ENCODE measurements at regions not wholly inside any gene's neighbourhood (a gene's known extent, or its start where the extent isn't known, plus 50 kb on each side); places are given as distances from the start of the nearest gene placed in this dataset.

GRCh38 chr20:57806476-57806875 lies 96.7 kb upstream of the PMEPA1 start:
- Histone ChIP-seq H3K14ac (ENCODE audit: low read length in 2 of 2) (no peak overlapping the region), H3K79me1 (replicated peaks; ENCODE audit: low read length, poor library complexity, severe bottlenecking) (no peaks in the 10 kb centered on the region), H2BK120ac (ENCODE audit: low read depth, low read length) (no peak overlapping the region), H3K4me3 (ENCODE audit: insufficient read depth in 1 of 2, low read depth in 1 of 2, low read length in 2 of 2) (no peak overlapping the region), H3K27ac (ENCODE audit: low read length, poor library complexity, severe bottlenecking) (no peak overlapping the region), H2AFZ (ENCODE audit: low read depth, low read length) (no peak overlapping the region), H2AK5ac (ENCODE audit: low read length, severe bottlenecking) (no peak overlapping the region), H3K36me3 (ENCODE audit: control insufficient read depth in 1 of 2, insufficient read depth in 2 of 2, low read depth in 1 of 2, low read length in 2 of 2) (no peaks in the 10 kb centered on the region), H3K9me3 (ENCODE audit: control insufficient read depth, low read length) (no peaks in the 10 kb centered on the region), H4K8ac (ENCODE audit: low read length) (no peak overlapping the region), H4K91ac (ENCODE audit: low read length) (no peak overlapping the region), H3K23ac (ENCODE audit: low read length in 2 of 2) (no peak overlapping the region), H2BK15ac (ENCODE audit: low read depth, poor library complexity, severe bottlenecking) (no peak overlapping the region), H3K18ac (ENCODE audit: low read depth in 1 of 2, low read length in 2 of 2) (no peak overlapping the region), H3K4ac (ENCODE audit: low read depth in 1 of 2, low read length in 2 of 2) (no peak overlapping the region), H2BK12ac (ENCODE audit: low read length in 2 of 2) (no peak overlapping the region), H3K4me1 (ENCODE audit: control insufficient read depth, insufficient read depth, low read depth, low read length) (peaks cover 9% of the 10 kb centered on the region), H2BK5ac (ENCODE audit: low read depth, low read length, poor library complexity, severe bottlenecking) (no peak overlapping the region), H3K9ac (ENCODE audit: low read length) (no peak overlapping the region), H3K4me2 (ENCODE audit: low read length, poor library complexity, severe bottlenecking) (no peak overlapping the region), H3K27me3 (ENCODE audit: control insufficient read depth in 1 of 2, insufficient read depth in 1 of 2, low read length in 2 of 2) (peaks cover 4 to 85% of the 10 kb centered on the region in 2 experiments)
- DNase-seq = no peak
- 86% methylated on average over 6 of the region's 6 CpGs for WGBS

GRCh38 chr20:57805747-57806146 lies 95.9 kb upstream of the PMEPA1 start:
- no peak overlapping the region for H4K91ac ChIP-seq (ENCODE audit: low read length)
- H3K9ac ChIP-seq (ENCODE audit: low read length) = no peak overlapping the region
- H3K27me3 ChIP-seq (ENCODE audit: control insufficient read depth in 1 of 2, insufficient read depth in 1 of 2, low read length in 2 of 2) = peaks cover 4 to 82% of the 10 kb centered on the region in 2 experiments
- H3K23ac ChIP-seq (ENCODE audit: low read length in 2 of 2) = no peak overlapping the region
- H4K8ac ChIP-seq (ENCODE audit: low read length) = no peak overlapping the region
- H3K14ac ChIP-seq (ENCODE audit: low read length in 2 of 2) = no peak overlapping the region
- 94% methylated on average over 5 of the region's 5 CpGs for WGBS
- H3K79me1 ChIP-seq (replicated peaks; ENCODE audit: low read length, poor library complexity, severe bottlenecking) = no peaks in the 10 kb centered on the region
- no peak overlapping the region for H2BK12ac ChIP-seq (ENCODE audit: low read length in 2 of 2)
- no peak overlapping the region for H3K18ac ChIP-seq (ENCODE audit: low read depth in 1 of 2, low read length in 2 of 2)
- no peak overlapping the region for H3K4me2 ChIP-seq (ENCODE audit: low read length, poor library complexity, severe bottlenecking)
- H2BK15ac ChIP-seq (ENCODE audit: low read depth, poor library complexity, severe bottlenecking) = no peak overlapping the region
- H3K4me1 ChIP-seq (ENCODE audit: control insufficient read depth, insufficient read depth, low read depth, low read length) = peaks cover 3% of the 10 kb centered on the region
- H3K9me3 ChIP-seq (ENCODE audit: control insufficient read depth, low read length) = no peaks in the 10 kb centered on the region
- no peak overlapping the region for H2AFZ ChIP-seq (ENCODE audit: low read depth, low read length)
- H3K4ac ChIP-seq (ENCODE audit: low read depth in 1 of 2, low read length in 2 of 2) = no peak overlapping the region
- H3K36me3 ChIP-seq (ENCODE audit: control insufficient read depth in 1 of 2, insufficient read depth in 2 of 2, low read depth in 1 of 2, low read length in 2 of 2) = no peaks in the 10 kb centered on the region
- no peak overlapping the region for H2BK5ac ChIP-seq (ENCODE audit: low read depth, low read length, poor library complexity, severe bottlenecking)
- DNase-seq = no peak
- no peak overlapping the region for H3K27ac ChIP-seq (ENCODE audit: low read length, poor library complexity, severe bottlenecking)
- H2AK5ac ChIP-seq (ENCODE audit: low read length, severe bottlenecking) = no peak overlapping the region
- no peak overlapping the region for H2BK120ac ChIP-seq (ENCODE audit: low read depth, low read length)
- H3K4me3 ChIP-seq (ENCODE audit: insufficient read depth in 1 of 2, low read depth in 1 of 2, low read length in 2 of 2) = no peak overlapping the region

GRCh38 chr20:57804470-57805250 lies 94.8 kb upstream of the PMEPA1 start:
- no peak overlapping the region for H3K14ac ChIP-seq (ENCODE audit: low read length in 2 of 2)
- WGBS = 73% methylated on average over 13 of the region's 14 CpGs
- DNase-seq = no peak

GRCh38 chr20:57803508-57804005 lies 93.7 kb upstream of the PMEPA1 start:
- Histone ChIP-seq H3K36me3 (ENCODE audit: control insufficient read depth in 1 of 2, insufficient read depth in 2 of 2, low read depth in 1 of 2, low read length in 2 of 2) (no peaks in the 10 kb centered on the region), H4K8ac (ENCODE audit: low read length) (no peak overlapping the region), H2BK15ac (ENCODE audit: low read depth, poor library complexity, severe bottlenecking) (no peak overlapping the region), H3K79me1 (replicated peaks; ENCODE audit: low read length, poor library complexity, severe bottlenecking) (no peaks in the 10 kb centered on the region), H3K9me3 (ENCODE audit: control insufficient read depth, low read length) (no peaks in the 10 kb centered on the region), H2BK12ac (ENCODE audit: low read length in 2 of 2) (no peak overlapping the region), H2BK5ac (ENCODE audit: low read depth, low read length, poor library complexity, severe bottlenecking) (no peak overlapping the region), H3K4ac (ENCODE audit: low read depth in 1 of 2, low read length in 2 of 2) (no peak overlapping the region), H2BK120ac (ENCODE audit: low read depth, low read length) (no peak overlapping the region), H2AFZ (ENCODE audit: low read depth, low read length) (no peak overlapping the region), H3K4me2 (ENCODE audit: low read length, poor library complexity, severe bottlenecking) (no peak overlapping the region), H3K27me3 (ENCODE audit: control insufficient read depth in 1 of 2, insufficient read depth in 1 of 2, low read length in 2 of 2) (peaks cover 17 to 82% of the 10 kb centered on the region in 2 experiments), H3K4me1 (ENCODE audit: control insufficient read depth, insufficient read depth, low read depth, low read length) (no peaks in the 10 kb centered on the region), H3K14ac (ENCODE audit: low read length in 2 of 2) (no peak overlapping the region), H3K23ac (ENCODE audit: low read length in 2 of 2) (no peak overlapping the region), H3K4me3 (ENCODE audit: insufficient read depth in 1 of 2, low read depth in 1 of 2, low read length in 2 of 2) (no peak overlapping the region), H4K91ac (ENCODE audit: low read length) (no peak overlapping the region), H3K27ac (ENCODE audit: low read length, poor library complexity, severe bottlenecking) (no peak overlapping the region), H3K9ac (ENCODE audit: low read length) (no peak overlapping the region), H2AK5ac (ENCODE audit: low read length, severe bottlenecking) (no peak overlapping the region), H3K18ac (ENCODE audit: low read depth in 1 of 2, low read length in 2 of 2) (no peak overlapping the region)
- no peak for DNase-seq
- 65% methylated on average over 10 of the region's 10 CpGs for WGBS

More at GRCh38 chr20:57804470-57805250, 94.8 kb upstream of the PMEPA1 start:
- H2AFZ ChIP-seq (ENCODE audit: low read depth, low read length) = no peak overlapping the region
- no peak overlapping the region for H2BK15ac ChIP-seq (ENCODE audit: low read depth, poor library complexity, severe bottlenecking)
- no peaks in the 10 kb centered on the region for H3K79me1 ChIP-seq (replicated peaks; ENCODE audit: low read length, poor library complexity, severe bottlenecking)
- no peak overlapping the region for H3K4me3 ChIP-seq (ENCODE audit: insufficient read depth in 1 of 2, low read depth in 1 of 2, low read length in 2 of 2)
- H3K27ac ChIP-seq (ENCODE audit: low read length, poor library complexity, severe bottlenecking) = no peak overlapping the region
- no peak overlapping the region for H2AK5ac ChIP-seq (ENCODE audit: low read length, severe bottlenecking)
- no peak overlapping the region for H3K4ac ChIP-seq (ENCODE audit: low read depth in 1 of 2, low read length in 2 of 2)
- no peak overlapping the region for H2BK5ac ChIP-seq (ENCODE audit: low read depth, low read length, poor library complexity, severe bottlenecking)
- no peaks in the 10 kb centered on the region for H3K36me3 ChIP-seq (ENCODE audit: control insufficient read depth in 1 of 2, insufficient read depth in 2 of 2, low read depth in 1 of 2, low read length in 2 of 2)
- no peak overlapping the region for H3K9ac ChIP-seq (ENCODE audit: low read length)
- peaks cover 12 to 81% of the 10 kb centered on the region in 2 experiments for H3K27me3 ChIP-seq (ENCODE audit: control insufficient read depth in 1 of 2, insufficient read depth in 1 of 2, low read length in 2 of 2)
- no peak overlapping the region for H4K91ac ChIP-seq (ENCODE audit: low read length)
- no peak overlapping the region for H2BK120ac ChIP-seq (ENCODE audit: low read depth, low read length)
- H2BK12ac ChIP-seq (ENCODE audit: low read length in 2 of 2) = no peak overlapping the region
- H3K4me1 ChIP-seq (ENCODE audit: control insufficient read depth, insufficient read depth, low read depth, low read length) = no peaks in the 10 kb centered on the region
- H3K9me3 ChIP-seq (ENCODE audit: control insufficient read depth, low read length) = no peaks in the 10 kb centered on the region
- no peak overlapping the region for H3K4me2 ChIP-seq (ENCODE audit: low read length, poor library complexity, severe bottlenecking)
- no peak overlapping the region for H3K23ac ChIP-seq (ENCODE audit: low read length in 2 of 2)
- no peak overlapping the region for H3K18ac ChIP-seq (ENCODE audit: low read depth in 1 of 2, low read length in 2 of 2)
- H4K8ac ChIP-seq (ENCODE audit: low read length) = no peak overlapping the region
